HuH-7.5 (cell line): ENCODE measurements at regions not wholly inside any gene's neighbourhood (a gene's known extent, or its start where the extent isn't known, plus 50 kb on each side); places are given as distances from the start of the nearest gene placed in this dataset.

Experiments used
- DNase-seq: peaks from one replicate; pipeline ENCODE4 v3.0.0; 2011; ENCODE audit warnings: low spot score

- no peak for DNase-seq
Measured at GRCh38 chr2:19677825-19678518, 223.8 kb downstream of the TTC32 start.

- no peak for DNase-seq
Measured at GRCh38 chr2:19677215-19677777, 224.5 kb downstream of the TTC32 start.

GRCh38 chr2:19676770-19677169 is 225.0 kb downstream of the TTC32 start:
- DNase-seq, result no peak

GRCh38 chr2:19675856-19676460 is 225.8 kb downstream of the TTC32 start:
- DNase-seq, result no peak

GRCh38 chr2:19675003-19675629 is 226.7 kb downstream of the TTC32 start:
- DNase-seq, result no peak

GRCh38 chr2:19674051-19675002 is 227.5 kb downstream of the TTC32 start:
- no peak for DNase-seq

GRCh38 chr2:19673213-19673791 is 228.5 kb downstream of the TTC32 start:
- DNase-seq, result peak; percentile 20

- DNase-seq, result no peak
Measured at GRCh38 chr2:19671916-19672315, 229.9 kb downstream of the TTC32 start.

GRCh38 chr2:19671311-19671710 is 230.5 kb downstream of the TTC32 start:
- no peak for DNase-seq

GRCh38 chr2:19670303-19670702 is 231.5 kb downstream of the TTC32 start:
- no peak for DNase-seq

- no peak for DNase-seq
Measured at GRCh38 chr2:19669559-19669958, 232.2 kb downstream of the TTC32 start.

GRCh38 chr2:19669126-19669525 is 232.7 kb downstream of the TTC32 start:
- no peak for DNase-seq

GRCh38 chr2:19667536-19667949 is 234.2 kb downstream of the TTC32 start:
- no peak for DNase-seq

GRCh38 chr2:19667085-19667484 is 234.7 kb downstream of the TTC32 start:
- DNase-seq, result no peak

- no peak for DNase-seq
Measured at GRCh38 chr2:19664646-19665045, 237.1 kb downstream of the TTC32 start.

GRCh38 chr2:19659024-19659792 is 242.6 kb downstream of the TTC32 start:
- DNase-seq, result no peak

- DNase-seq, result no peak
Measured at GRCh38 chr2:19656011-19656410, 245.8 kb downstream of the TTC32 start.

GRCh38 chr2:19654310-19655090 is 247.3 kb downstream of the TTC32 start:
- no peak for DNase-seq

- no peak for DNase-seq
Measured at GRCh38 chr2:19653509-19653908, 248.3 kb downstream of the TTC32 start.

GRCh38 chr2:19652811-19653210 is 249.0 kb downstream of the TTC32 start:
- no peak for DNase-seq
